GM18507 (cell line): ENCODE measurements at regions not wholly inside any gene's neighbourhood (a gene's known extent, or its start where the extent isn't known, plus 50 kb on each side); places are given as distances from the start of the nearest gene placed in this dataset.
"Not testable (repeated sequence)": the region's sequence is repeated elsewhere in the genome, so short reads cannot be mapped to it uniquely, and the experiment has no call there.

Experiments used
- DNase-seq: peaks from one replicate; pipeline ENCODE4 v3.0.0; 2011; ENCODE audit warnings: low read depth; ENCODE audit not compliant: insufficient read length; ENCODE audit errors: extremely low spot score
- FAIRE-seq: peaks from 2 replicates; lab custom pipeline; 2011; peaks lifted over from hg19 to GRCh38; lab: Jason Lieb, UNC

DNA sequence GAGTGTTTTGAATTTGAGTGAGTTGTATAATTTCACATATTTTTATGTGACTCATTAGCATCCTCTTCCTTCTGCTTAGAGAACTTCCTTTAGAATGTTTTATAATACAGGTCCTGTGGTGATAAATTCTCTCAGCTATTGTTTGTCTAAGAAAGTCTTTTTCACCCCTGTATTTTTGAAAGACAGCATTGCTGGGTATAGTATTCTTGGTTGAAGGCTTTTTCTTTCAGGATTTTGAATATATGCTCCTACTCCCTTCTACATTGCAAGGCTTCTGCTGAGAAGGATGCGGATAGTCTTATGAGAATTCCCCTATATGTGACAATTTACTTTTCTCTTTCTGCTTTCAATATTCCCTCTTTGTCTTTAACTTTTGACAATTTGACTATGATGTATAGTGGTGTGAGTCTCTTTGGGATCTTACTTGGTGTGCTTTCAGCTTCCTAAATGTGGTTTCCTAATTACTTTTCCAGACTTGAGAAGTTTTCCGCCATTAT is 118.9 kb upstream of the HMGA2 start:
- DNase-seq (no peak), FAIRE-seq (no peak)

DNA sequence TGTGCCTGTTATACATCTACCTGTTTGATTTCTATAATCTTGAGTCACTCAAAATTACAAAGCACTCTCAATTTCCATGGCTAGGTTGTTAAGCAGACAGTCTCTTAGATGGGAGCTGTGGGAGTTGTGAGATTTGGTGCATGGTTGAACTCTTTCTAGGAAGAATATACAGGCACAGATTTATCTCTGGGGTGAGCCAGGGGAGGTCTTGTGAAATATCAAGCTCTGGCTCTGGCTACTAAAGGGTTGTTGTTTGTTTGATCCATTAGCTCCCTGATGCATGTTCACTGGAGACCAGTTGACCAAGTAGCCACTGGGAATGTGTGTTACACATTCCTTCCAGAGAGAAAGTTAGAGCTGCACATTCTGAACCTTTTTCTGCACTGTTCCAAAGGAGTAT is 117.2 kb upstream of the HMGA2 start:
- DNase-seq = no peak
- FAIRE-seq = no peak

DNA sequence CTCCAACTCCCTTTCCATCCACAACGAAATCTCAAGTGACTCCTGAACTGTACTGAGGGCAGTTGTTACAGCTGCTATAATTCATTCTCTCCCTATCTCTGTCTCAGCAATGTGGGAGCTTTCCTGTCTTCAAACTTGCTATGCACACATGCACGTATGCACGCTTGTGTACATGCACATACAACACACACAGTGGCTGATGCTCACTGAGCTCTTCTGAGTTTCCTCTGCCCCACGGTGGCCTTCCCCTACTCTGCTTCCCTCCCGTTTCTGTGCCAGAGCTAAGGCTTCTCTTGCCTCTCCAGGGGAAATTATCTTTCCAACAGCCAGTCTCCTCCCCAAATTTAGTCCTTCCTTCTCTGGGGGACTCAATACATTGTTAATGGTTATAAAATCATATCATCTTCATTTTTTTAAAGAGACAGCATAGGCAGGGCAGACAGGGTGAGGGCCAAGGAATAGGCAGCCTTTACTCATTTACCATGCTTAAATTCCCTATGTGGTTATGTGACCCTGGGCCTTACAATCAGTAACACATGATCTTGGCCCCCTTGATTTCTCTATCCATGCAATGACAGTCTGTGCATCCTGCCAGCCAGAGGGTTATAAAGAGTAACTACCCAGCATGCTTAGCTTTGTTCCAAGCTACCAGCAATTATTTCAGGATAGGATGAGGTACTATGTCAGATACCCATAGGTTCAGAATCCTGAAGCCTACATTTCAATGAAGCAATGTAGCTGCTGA is 111.9 kb upstream of the HMGA2 start:
- no peak for FAIRE-seq
- no peak for DNase-seq

DNA sequence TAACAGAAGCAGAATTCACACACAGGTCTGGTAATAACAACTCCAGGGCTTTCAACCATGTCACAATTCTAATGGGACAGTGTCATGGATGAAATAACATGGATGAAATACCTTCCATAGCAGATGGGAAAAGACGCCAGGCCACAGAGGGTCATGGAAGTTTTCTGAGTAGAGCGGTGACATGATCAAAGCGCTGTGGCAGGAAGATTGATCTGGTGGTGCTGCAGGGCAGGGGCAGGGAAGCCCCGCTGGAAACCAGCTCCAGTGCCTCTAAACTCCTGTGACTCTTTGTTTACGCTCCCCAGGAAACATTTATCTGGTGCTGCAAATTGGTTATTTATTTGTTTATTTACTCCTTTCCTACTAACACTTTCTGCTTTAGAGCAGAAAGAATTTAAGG is 108.3 kb upstream of the HMGA2 start:
- DNase-seq = no peak
- FAIRE-seq = no peak

DNA sequence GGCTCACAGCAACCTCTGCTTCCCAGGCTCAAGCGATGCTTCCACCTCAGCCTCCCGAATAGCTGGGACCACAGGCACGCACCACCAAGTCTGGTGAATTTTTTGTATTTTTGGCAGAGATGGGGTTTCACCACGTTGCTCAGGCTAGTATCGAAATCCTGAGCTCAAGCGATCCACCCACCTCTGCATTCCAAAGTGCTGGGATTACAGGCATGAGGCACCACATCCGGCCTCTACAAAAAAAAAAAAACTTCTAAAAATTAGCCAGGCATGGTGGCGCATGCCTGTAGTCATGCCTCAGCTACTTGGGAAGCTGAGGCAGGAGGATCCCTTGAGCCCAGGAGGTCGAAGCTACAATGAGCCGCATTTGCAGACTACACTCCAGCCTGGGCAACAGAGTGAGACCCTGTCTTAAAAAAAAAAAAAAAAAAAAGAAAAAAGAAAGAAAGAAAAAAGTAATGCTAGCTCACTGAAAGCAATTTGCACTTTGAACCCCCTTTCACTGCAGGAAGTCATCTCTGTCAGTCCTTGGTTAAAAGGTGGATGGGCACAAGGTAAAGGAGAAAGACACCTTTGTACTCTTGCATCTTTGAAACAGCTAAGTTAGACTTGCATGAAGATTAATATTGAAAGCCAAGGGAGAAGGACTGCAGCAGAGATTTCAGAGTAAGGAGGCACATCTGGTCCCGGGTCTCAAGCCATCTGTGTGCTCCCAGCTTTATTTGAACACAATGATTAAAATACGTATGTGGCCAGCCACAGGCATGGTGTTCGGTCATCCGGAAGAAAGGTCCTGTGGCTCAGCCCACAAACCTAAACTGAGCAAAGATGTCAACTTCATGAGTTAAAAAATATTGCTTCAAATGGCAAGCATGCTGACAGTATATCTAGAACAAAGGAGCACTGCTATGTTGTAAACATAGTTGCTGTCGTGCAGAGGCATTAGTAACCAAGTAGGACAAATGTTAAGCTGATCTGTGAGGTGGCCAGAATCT is 103.8 kb upstream of the HMGA2 start:
- FAIRE-seq (no peak), DNase-seq (no peak)

DNA sequence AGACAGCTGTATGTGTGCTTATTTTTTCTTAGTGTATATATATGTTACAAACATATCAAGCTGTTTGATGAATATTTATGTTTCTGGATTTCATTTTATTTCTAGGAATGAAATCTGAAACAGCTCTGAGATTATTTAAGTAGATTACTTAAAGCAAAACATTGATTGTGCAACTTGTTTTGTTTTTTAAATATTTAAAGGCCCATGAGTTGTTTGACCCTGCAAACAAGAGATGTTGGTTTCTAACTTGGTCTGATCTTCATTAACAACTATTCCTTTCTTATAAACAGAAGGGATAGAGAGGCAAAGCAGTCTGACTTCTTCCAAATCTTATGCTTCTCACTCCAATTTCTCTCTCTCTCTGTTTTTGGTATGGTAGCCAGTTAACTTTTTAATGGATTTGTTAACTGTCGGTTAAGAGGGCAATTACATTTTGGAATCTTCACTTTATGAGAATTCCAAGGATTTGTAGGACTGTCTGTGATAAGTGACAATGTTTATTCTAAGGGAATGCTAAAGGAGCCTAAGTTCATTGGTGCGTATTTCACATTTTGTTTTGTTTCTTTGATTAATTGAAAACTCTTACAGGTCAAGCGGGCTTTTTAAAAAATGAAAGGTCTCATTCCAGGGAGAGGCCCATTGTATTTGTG is 102.6 kb upstream of the HMGA2 start:
- FAIRE-seq (no peak), DNase-seq (no peak)

DNA sequence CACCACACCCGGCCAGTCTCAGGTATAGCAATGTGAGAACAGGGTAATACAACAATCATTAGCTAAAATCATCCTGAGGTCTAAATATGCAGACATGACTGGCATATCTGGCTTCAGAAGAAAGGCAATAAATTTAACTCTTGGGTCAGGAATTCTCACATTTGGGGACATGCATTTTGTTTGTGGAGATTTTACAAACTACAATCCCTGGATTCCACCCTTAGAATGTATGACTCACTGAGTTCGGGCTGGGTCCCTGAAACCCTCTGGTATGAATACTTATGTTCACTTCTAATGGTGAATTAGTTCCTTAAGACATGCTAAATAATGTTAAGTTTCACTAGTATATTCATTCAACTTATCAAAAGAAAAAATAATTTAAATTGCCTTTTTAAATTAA is 98.9 kb upstream of the HMGA2 start:
- FAIRE-seq (no peak), DNase-seq (no peak)

DNA sequence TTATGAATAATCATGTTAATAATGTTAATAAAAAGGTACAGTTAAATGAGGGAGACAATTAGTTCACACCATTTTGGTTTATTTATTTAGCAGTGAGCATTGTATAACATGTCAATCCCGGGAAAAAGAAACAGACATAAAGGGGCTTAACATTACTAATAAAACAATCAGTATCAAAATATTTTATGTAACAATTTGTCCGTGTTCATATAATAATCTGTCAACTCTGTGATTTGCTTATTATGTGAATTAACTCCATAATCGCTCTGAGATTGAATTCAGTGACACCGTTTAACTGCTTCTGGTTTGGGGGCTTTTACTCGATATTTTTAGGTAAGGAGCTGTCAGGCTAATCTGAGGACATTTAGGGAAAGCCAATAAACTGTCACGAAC is 95.8 kb upstream of the HMGA2 start:
- DNase-seq (no peak), FAIRE-seq (no peak)

DNA sequence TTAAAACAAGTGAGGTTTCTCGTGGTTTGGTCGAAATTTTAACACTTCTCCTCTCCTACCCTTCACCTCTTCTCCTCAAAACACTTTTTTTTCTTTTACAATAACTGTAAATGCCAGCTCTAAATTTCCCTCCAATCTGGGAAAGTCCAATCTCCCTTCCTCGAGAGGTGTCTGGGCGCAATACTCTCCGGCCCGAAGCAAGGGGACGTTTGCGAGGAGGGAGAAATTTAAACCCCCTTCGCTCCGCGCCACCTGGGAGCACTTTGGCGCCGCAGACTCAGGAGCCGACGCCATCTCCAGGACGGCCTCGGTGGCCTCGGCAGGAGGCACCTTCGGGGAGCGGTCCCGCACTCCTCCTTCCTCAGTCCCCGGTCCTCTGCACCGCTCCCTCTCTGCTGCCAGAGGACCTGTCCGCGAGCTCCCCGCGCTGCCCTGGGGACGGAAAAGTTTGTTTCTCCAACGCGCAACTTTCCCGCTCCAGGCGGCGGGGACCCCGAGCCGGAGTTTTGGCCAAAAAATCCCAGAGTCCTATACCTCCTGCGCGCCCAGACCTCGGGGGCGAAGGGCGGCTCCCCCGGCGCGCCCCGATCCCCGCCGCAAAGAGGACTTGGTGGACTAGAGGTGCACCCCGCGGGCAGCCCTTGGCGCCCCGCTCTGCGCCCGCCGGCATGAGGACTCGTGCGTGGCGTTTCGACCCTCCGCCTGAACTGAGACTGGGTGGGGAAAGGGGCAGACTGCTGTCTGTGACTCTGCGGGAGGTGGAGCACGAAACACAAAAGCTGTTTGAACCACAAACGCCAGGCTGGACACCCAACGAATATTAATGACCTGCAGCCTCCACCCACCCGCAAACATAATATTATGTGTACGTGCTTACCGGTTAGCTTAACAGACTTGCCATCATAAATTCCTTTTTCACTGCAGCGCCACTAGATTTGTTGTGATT is 95.2 kb upstream of the HMGA2 start:
- FAIRE-seq (no peak), DNase-seq (no peak)

DNA sequence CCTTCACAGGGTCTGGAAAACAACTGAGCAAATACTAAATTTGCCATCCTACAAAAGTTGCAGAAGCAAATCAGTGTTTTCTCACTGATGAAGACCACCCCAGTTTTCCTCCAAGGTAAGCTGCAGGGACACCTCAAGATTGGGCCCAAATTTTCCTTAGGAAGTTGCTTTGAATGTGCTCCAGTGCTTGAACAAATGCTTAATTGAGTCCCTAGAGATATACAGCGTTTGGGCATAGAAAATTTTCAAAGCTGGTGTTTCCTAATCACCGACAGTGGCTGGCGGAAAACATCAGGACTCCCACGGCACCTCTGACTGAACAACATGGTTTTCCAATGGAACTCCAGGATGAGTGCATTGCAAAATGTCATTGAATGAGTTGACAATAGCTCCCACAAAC is 92.5 kb upstream of the HMGA2 start:
- no peak for FAIRE-seq
- no peak for DNase-seq

DNA sequence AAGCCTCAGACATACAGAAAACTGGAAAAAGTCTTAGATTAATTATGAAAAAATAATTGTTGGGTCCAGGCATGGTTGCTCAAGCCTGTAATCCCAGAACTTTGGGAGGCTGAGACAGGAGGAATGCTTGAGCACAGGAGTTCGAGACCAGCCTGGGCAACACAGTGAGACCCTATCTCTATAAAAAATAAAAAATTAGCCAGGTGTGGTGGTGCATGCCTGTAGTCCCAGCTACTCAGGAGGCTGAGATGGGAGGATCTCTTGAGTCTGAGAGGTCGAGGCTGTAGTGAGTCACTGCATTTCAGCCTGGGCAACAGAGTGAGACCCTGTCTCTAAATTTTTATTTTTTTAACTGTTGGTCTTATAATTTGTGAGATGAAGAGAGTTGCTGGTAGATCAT is 90.6 kb upstream of the HMGA2 start:
- FAIRE-seq, DNase-seq: not testable (repeated sequence)

DNA sequence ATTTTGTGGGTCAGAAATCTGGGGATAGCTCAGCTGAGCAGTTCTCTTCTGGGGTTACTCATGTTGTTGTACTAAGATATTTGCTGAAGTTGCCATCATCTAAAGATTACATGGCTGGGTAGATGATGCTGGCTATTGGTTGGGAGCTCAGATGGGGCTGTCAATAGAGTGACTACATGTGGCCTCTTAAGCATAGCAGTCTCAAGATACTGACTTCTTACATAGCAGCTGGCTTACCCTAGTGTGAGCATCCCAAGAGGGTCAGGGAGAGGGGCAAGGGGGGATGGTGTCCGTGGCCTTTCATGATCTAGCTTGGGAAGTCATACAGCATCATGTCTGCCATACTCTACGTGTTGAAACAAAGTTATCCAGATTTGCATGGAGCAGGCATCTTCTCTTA is 90.1 kb upstream of the HMGA2 start:
- FAIRE-seq (no peak), DNase-seq (no peak)

DNA sequence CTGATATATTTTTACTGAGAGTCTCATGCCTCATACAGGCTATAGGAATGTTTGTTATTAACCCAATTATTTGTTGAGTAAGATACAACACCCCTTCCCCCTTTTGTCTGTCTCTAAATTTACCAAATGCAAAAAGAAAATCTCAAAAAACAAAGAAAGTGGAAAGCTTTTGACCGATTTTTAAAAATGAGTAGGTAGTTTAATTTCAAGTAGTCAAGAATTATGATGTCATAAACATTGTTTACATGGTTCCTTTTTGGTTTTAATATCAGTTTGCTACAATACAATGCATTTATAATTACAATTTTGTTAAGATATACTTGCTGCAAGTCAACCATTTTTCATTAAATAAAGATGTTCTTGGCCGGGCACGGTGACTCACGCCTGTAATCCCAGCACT is 84.7 kb upstream of the HMGA2 start:
- FAIRE-seq (no peak), DNase-seq (no peak)

DNA sequence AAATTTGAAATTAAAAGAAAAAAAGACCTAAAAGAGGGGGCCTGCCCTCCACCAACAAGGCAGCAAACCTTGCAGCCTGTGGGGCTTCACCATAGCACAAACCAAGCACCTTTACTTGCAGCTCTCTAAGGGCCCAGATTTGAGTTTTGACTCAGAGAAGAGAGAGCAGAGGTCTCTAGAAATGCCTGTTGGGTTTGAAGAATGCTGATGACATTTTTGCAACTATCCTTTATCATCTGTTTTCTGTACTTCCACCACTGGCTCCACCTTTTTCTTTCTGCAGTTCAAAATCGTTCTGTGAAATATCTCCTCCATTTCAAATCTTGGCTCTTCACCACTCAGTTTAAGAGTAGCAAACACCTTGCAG is 83.8 kb upstream of the HMGA2 start:
- FAIRE-seq = no peak
- no peak for DNase-seq

DNA sequence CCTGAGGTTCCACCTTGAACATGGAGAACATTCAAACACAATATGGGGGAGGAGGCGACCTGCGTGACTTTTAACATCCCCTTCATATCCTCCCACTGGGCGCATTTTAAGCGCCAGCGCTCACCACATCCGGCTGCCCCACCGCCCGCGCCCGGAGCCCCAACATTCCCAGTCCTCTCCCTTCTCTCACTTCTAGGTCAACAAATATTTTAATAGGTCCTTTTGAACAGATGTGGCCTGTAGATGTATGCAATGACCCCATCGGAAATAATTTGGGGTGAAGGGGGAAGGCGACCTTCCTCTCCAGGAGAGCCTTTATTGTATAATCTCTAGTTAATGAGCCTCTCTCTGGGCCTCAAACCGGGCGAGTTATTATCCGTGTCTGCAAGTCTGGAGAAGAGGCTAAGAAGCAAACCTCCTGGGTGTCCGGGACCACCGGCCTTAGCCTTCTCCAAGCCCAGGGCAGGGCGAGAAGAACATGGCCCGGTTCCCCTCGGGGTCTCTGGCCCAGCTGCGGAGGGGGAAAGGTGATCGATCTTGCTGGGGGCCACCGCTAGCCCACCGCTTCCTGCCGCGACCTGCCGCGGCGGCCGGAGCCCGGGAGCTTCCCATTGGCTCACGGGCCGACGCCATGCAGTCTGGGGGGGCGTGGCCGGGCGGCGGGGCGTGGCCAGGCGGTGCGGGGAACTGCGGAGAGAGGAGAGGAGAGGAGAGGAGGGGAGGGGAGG is 83.2 kb upstream of the HMGA2 start:
- FAIRE-seq (peak; percentile 21), DNase-seq (no peak)

DNA sequence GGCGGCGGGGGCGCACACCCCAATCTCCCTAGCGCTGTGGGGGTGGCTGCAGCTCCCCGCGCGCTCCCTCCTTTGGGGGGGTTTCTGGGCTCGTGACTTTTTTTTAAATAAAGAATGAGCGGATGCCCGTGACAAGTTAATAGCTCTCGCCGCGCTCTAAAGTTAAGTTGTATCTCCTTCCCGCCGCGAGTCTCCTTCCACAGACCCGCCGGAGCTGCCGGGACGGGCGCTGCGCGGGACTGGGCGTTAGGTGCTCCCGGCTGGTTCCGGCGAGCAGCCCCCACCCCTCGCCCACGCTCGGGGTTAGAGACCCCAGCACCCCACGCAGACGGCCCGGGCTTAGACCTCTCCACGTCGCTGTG is 82.6 kb upstream of the HMGA2 start:
- no peak for DNase-seq

DNA sequence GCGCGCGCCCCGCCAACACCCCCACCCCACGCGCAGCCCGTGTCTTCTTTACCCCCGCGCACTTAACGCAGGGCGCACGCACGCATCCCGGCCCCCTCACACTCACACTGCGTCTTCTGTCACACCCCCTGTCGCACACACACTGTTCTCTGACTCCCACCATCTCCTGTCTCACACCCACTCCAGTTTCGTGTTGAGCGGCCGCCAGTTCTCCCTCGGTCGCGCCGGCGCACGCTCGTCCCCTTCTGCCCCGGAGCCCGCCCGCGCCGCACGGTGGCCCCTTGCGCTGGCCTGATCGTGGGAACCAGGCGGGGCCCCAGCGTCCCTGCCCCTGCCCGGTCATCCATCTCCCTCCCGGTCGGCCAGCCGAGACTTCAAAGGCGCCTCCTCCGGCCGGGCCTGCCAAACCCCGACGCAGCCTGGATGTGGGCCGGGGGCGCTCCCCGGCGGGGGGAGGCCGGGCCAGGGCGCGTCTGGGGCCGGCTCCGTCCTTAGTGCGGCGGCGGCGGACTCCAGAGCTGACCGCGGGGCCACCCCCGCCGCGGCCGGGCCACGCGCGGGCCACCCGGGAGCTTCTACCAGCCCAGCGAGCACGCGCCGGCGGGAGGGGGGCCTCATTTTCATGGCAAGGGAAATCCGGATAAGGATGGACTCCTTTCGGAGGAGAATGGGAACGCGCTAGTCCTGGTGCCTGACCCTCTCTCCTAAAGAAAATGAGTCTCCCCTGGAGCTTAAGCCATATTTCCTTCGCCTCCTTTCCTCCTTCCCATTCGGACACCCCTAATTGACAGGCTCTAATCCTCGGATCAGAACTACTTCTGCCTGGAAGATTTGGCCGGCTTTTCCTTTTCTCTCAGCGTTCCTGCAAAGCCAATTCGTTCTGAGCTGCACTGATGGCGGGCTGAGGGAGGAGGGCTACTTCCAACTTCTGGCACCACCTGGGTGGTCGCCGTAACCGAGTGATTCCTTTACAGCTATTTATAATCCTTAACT is 82.0 kb upstream of the HMGA2 start:
- DNase-seq = no peak
- no peak for FAIRE-seq

More for the DNA sequence above, 82.6 kb upstream of the HMGA2 start:
- no peak for FAIRE-seq
